Kidney glomerular epithelial cell (primary cell): ENCODE measurements at regions not wholly inside any gene's neighbourhood (a gene's known extent, or its start where the extent isn't known, plus 50 kb on each side); places are given as distances from the start of the nearest gene placed in this dataset.

Experiments used
- DNase-seq: peaks from one replicate; lab custom pipeline; 2025; lab: John Stamatoyannopoulos, UW

- DNase-seq, result no peak
Observed at GRCh38 chr10:128375171-128375570, 248.9 kb upstream of the MKI67 start.

DNA sequence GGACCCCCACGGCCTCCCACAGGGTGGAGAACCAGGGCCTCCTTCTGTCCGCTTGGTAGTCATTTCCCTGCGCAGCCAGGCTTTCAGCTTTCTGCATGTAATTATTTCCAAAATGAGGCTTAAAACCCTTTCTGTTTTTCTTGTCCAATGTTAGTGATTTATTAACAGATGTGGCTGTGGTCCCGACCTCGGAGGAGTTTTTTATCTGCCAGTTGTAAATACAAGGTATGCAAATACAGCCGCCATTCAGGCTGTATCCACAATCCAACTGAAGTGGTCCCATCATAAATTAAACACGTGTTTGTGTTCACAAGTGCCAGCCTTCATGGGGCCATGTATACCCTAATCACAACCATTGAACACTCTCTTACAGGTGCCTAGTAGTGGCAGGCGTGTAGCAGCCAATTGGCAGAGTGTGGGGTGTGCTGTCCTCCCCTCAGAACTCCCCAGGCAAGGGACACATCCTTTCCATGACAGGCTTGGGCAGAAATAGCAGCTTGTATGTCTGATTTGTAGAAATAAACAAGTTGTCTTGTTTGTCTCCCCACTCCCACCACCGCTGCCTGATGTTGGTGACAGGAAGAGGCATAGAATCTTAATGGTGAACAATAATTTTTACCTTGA is 251.3 kb upstream of the MKI67 start:
- no peak for DNase-seq

- no peak for DNase-seq
Observed at GRCh38 chr10:128377988-128378387, 251.8 kb upstream of the MKI67 start.

DNA sequence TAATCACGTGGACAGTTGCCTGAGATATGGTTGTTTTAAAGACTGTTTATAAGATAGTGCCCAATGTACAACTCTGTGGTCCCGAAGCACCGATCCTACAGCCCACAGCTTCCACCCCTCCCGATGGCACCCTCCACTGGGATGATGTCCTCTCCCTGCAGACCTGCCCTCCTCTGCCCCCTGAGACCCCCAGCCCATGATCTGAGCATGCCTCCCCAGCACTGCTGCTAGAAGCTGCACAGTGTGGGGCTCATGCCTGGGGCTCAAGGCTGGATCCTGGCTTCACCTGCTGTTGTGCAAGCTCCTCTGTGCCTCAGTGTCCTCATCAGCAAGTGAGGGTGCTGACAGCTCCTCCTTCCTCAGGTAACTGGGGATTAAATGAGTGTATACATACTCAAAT is 254.7 kb upstream of the MKI67 start:
- no peak for DNase-seq

DNA sequence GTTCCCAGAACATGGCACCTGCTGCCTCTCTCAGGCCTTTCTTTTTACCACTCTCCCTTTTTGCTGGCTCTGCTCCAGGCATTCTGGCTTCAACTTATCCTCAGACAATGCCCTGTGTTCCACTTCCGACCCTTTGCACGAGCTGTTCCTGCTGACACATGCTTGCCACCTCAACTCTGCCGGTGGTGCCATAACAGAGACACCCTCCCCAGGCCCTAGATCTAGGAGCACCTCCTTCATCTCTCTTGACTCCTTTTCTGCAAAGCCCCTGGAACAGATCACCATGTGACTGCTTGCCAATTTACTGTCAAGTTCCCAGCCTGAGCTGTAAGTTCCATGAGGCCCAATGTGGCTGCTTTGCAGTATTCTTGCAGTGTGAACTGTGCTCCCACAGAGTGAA is 256.0 kb upstream of the MKI67 start:
- no peak for DNase-seq

DNA sequence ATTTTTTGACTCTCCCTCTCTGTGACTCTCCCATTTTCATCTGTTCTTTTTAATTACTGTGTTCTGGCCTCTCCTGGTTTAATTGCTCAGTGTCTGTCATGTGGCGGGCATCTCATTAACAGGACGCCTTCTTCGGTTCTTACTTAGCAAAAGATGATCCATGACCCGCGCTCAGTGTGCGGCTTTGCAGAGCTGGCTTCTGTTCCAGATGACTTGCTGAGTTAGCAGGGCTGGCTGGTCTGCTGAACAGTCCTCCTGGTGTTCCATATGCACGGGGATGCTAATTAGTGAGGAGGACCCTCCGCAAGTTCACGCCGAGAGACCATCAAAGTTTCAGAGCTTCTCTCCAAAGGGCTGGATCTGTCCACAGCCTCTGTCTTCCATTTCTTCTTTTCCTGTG is 258.6 kb upstream of the MKI67 start:
- no peak for DNase-seq

GRCh38 chr10:128386231-128386630 is 260.0 kb upstream of the MKI67 start:
- no peak for DNase-seq

- DNase-seq, result no peak
Observed at GRCh38 chr10:128386816-128387604, 260.8 kb upstream of the MKI67 start.

DNA sequence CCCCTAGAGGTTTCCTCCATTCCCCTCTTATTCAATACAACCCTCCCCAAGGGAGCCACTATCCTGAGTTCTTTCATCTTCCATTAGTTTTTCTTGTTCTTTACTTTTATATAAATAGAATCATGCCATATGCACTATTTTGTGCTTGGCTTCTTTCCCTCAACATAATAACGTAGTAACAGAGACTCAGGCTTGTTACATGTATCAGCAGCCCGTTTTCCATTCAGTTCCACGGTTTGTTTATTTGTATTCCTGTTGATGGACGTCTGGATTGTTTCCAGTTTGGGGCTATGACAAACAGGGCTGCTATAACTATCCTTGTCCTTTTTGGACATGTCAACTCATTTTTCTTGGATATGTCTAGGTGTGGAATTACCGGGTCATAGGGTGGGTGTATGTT is 264.4 kb upstream of the MKI67 start:
- no peak for DNase-seq

- DNase-seq, result no peak
Observed at GRCh38 chr10:128393546-128393945, 267.3 kb upstream of the MKI67 start.

DNA sequence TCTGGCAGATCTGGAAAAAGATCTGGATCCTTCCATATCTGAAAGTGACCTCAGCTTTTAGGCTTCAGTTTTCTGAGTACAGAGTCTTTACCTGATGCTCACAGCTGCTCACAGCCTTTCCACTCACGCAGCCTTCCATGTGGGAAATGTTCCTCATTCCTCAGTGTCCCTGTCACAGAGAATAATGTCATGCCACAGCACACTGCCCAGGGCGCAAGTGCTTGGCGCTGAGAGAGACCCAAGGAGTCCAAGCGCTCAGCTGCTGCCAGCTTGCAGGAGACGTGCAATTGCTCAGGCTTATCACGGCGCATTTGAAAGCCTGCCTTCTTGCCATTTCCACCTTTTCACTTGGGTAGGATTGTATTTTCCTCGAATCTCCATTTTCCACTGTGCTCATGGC is 271.9 kb upstream of the MKI67 start:
- DNase-seq, result no peak

- no peak for DNase-seq
Observed at GRCh38 chr10:128398999-128399398, 272.8 kb upstream of the MKI67 start.

GRCh38 chr10:128400564-128400963 is 274.3 kb upstream of the MKI67 start:
- no peak for DNase-seq

GRCh38 chr10:128405450-128405849 is 279.2 kb upstream of the MKI67 start:
- DNase-seq, result no peak

DNA sequence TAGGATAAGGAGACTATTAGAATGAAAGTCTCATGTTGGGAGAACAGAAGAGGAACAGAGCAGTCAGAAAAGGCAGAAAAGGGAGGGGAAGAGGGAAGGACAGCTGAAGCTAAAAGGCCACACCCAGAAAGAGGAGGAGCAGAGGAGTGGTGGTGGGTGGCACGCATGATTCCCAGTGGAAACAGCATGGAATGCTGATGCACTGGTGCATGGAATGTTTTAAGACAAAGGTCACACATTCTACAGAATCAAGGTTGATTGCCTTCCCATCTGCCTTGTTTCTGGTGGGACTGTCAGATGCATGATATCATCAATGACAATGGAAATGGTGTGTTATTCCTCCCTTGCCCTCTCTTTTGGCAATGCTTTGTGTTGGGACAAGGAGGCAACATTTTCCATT is 285.4 kb upstream of the MKI67 start:
- no peak for DNase-seq

DNA sequence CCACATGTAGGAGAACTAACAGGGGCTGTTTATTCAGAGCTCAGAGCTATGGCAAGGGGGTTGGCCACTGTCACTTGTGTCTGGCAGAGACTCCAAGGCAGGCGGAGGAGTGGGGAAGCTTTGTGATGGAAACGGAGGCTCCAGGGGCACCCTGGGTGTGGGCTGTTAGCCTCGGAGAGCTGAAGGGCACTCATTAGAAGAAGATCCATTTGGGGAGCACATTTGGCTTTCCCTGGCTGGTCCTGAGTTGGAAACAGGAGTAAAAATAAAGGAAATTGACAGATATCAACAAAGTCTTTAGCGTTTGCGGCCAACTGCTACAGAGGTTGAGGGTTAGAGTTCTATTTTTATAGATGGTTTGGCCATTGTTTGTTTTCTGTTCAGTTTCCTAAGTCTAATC is 288.3 kb upstream of the MKI67 start:
- DNase-seq, result no peak

- DNase-seq, result no peak
Observed at GRCh38 chr10:128416231-128416630, 290.0 kb upstream of the MKI67 start.

DNA sequence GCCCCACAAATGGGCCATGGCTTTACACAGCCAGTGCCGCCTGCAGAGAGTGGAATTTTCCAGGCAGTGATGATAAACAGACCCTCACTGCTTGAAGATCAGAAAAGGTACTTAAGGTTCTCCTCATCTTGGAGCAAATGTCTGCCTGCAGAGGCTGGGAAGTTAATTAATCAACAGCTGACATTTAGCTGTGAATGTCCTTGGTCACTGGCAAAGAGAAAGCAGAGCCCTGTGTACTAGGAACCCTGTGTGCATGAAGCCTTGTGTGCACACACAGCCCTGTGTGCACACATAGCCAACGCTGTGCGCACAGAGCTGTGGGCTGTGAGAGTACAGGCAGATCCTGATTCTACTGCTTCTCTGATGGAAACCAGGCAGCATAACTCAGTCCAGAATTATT is 291.6 kb upstream of the MKI67 start:
- no peak for DNase-seq

- no peak for DNase-seq
Observed at GRCh38 chr10:128418819-128419218, 292.6 kb upstream of the MKI67 start.

GRCh38 chr10:128419466-128420019 is 293.3 kb upstream of the MKI67 start:
- no peak for DNase-seq

DNA sequence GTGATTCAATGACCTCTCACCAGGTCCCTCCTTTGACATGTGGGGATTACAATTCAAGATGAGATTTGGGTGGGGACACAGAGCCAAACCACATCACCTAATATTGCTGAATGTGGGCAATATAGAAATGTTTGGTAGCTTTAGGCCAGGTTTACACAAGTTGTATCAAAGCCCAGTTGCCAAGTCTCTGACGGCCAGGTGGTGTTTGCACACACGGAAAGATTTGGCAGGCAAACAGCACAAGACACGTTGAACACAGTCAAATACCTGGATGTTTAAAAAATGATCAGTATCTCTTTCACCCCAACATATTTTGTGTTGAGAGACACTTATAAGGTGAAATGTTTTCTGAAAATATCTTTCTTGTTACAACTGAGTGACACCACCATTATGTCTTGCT is 294.4 kb upstream of the MKI67 start:
- DNase-seq, result no peak

DNA sequence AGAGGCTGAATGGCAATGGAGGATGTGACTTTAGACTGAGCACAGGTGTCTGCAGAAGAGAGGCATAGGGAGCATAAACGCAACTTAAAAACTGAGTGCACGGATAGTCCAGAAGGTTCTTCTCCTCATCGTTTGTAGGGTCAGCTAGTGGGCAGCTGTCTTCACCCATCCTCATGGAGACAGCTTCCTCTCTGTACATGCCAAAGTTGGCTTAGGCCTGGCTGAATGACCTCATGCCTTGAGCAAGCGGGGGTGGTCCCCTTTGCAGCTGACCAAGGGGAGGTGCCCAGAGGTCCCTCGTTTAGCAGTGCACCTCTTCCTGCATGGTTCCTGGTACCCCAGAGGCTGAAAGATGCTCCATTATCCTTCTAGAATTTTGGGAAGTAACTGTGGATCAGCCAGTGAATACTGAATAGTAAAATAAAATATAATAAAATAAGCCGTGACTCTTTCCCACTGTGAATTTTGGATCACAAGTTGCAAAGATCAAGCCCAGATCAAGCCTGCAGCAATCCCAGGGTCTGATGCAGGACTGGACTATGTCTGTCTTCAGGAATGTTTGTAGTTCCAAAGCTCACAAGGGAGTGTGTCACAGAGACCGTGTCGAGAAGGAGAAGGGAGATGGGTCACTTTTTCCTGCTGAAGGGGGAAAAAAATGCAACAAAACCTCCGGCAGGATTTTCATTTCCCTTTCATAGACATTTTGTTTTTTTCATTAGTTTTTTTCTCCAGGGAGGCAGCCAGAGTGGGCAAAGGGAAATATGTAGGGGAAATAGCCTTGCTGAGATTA is 295.3 kb upstream of the MKI67 start:
- DNase-seq, result no peak

DNA sequence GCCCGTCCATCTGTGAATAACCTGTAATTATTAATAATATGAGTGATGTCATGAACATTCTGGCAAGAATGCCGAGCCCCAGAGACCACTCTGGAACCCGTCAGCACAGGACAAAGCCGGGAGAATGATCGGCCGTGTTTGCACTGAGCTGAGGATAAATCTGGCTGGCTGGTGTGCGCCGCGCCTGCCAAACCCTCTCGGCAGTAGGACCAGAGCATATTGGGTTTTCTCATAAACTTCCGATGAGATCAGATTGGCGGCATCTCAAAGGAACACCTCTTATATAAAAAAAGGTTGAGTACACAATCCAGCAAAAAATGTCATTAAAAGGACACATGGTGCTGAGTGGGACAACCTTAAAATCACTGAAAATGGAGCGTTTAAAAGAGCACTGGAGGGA is 296.0 kb upstream of the MKI67 start:
- DNase-seq, result no peak
